HCEC 1CT (cell line): ENCODE measurements at regions not wholly inside any gene's neighbourhood (a gene's known extent, or its start where the extent isn't known, plus 50 kb on each side); places are given as distances from the start of the nearest gene placed in this dataset.

Experiments
- DNase-seq: peaks from one replicate; pipeline ENCODE4 v3.0.0-alpha.2; 2017

GRCh38 chr2:44879269-44880124, 62.0 kb upstream of the SIX3 start:
- no peak for DNase-seq

GRCh38 chr2:44880125-44880483, 61.4 kb upstream of the SIX3 start:
- DNase-seq = no peak

- no peak for DNase-seq
These were observed 59.6 kb upstream of the SIX3 start for GRCh38 chr2:44881856-44882255.

- DNase-seq = no peak
These were observed 58.1 kb upstream of the SIX3 start for GRCh38 chr2:44883356-44883755.

- DNase-seq = no peak
These were observed 57.3 kb upstream of the SIX3 start for GRCh38 chr2:44884231-44884630.

GRCh38 chr2:44884677-44885076, 56.8 kb upstream of the SIX3 start:
- no peak for DNase-seq

- DNase-seq = no peak
These were observed 55.1 kb upstream of the SIX3 start for GRCh38 chr2:44886414-44886813.

GRCh38 chr2:44889096-44889495, 52.4 kb upstream of the SIX3 start:
- no peak for DNase-seq
